HepG2 (cell line): ENCODE measurements at regions not wholly inside any gene's neighbourhood (a gene's known extent, or its start where the extent isn't known, plus 50 kb on each side); places are given as distances from the start of the nearest gene placed in this dataset.

Experiments used
- ATAC-seq: fragments of 200-7000 bp; cut with Tn5 transposase; 3 replicates; pipeline ENCODE4 v1.9.1; 2020; ENCODE audit warnings: mild to moderate bottlenecking, moderate library complexity
- BruUV-seq: library from RNA; stranded (reverse); fragments of 400-500 nt; replicated peaks from 2 replicates; lab custom pipeline; 2021; lab: Mats Ljungman, UMichigan
- CTCF ChIA-PET: fragments of 300-600 bp; formaldehyde crosslinking; extraction: SDS; loops from one replicate; lab custom pipeline; 2021; ENCODE audit warnings: low total read pairs, inconsistent platforms, low intra/inter-chr PET ratio; lab: Yijun Ruan, JAX
- POLR2A ChIA-PET: fragments of 350-600 bp; sonication (Branson Sonifier 250); formaldehyde crosslinking; loops from one replicate; lab custom pipeline; 2020; ENCODE audit warnings: antibody characterized with exemption, inconsistent platforms; lab: Yijun Ruan, JAX
- DNase-seq: peaks from one replicate; pipeline ENCODE4 v3.0.0-alpha.2; 2015; ENCODE audit warnings: low spot score
- FAIRE-seq: peaks from 3 replicates; lab custom pipeline; 2011; peaks lifted over from hg19 to GRCh38; lab: Jason Lieb, UNC
- H2AFZ ChIP-seq: one replicate; pipeline ENCODE4 v1.6.1; 2011; ENCODE audit warnings: low read length, inconsistent platforms
- H3K27ac ChIP-seq: fragments of 300-600 bp; 3 replicates; pipeline ENCODE4 v1.8.0; 2011; ENCODE audit warnings: mixed run types, mild to moderate bottlenecking, mixed read lengths, low read length, inconsistent platforms; ENCODE audit not compliant: insufficient read depth; ENCODE audit errors: extremely low read length
- H3K27me3 ChIP-seq, 2 experiments: fragments of 200-600 bp in 1 of 2; 2 replicates in 1 of 2; 3 replicates in 1 of 2; pipeline versions ENCODE4 v1.6.0 to v1.8.0; 2011; ENCODE audit warnings: low read length in 2 of 2, mild to moderate bottlenecking in 2 of 2, moderate library complexity in 2 of 2, inconsistent platforms in 1 of 2; ENCODE audit not compliant: insufficient read depth in 2 of 2, control insufficient read depth in 1 of 2
- H3K36me3 ChIP-seq, 2 experiments: fragments of 200-600 bp in 1 of 2; replicated peaks in 1 of 2; 2 replicates in 1 of 2; 3 replicates in 1 of 2; pipeline versions ENCODE4 v1.5.1 to v1.8.0; 2011; ENCODE audit warnings: low read length in 2 of 2, inconsistent platforms in 1 of 2; ENCODE audit not compliant: insufficient read depth in 2 of 2, control insufficient read depth in 1 of 2
- H3K4me1 ChIP-seq: 2 replicates; pipeline ENCODE4 v1.5.1; 2012; ENCODE audit warnings: low read length, inconsistent platforms; ENCODE audit not compliant: insufficient read depth
- H3K4me2 ChIP-seq: 2 replicates; pipeline ENCODE4 v1.6.0; 2011; ENCODE audit warnings: low read depth, low read length, inconsistent platforms
- H3K4me3 ChIP-seq, 3 experiments: fragments of 200-600 bp in 1 of 3; sonication (generic), shearing (Covaris generic) in 1 of 3; replicated peaks in 1 of 3; 2 replicates each; pipeline ENCODE4 v1.5.1; 2011 to 2016; ENCODE audit warnings: low read length in 3 of 3, inconsistent platforms in 2 of 3, low read depth in 2 of 3, mild to moderate bottlenecking in 2 of 3, control low read depth in 1 of 3, mixed read lengths in 1 of 3; ENCODE audit not compliant: insufficient read depth in 1 of 3
- H3K79me2 ChIP-seq: one replicate; pipeline ENCODE4 v1.6.1; 2011; ENCODE audit warnings: low read length, inconsistent platforms; ENCODE audit not compliant: insufficient read depth
- H3K9ac ChIP-seq: 2 replicates; pipeline ENCODE4 v1.6.0; 2011; ENCODE audit warnings: mild to moderate bottlenecking, low read depth, low read length, inconsistent platforms; ENCODE audit not compliant: insufficient read depth
- H3K9me3 ChIP-seq: 2 replicates; pipeline ENCODE4 v1.5.1; 2012; ENCODE audit warnings: mild to moderate bottlenecking, low read length
- H4K20me1 ChIP-seq: 2 replicates; pipeline ENCODE4 v1.6.0; 2011; ENCODE audit warnings: inconsistent platforms, mild to moderate bottlenecking, low read length, moderate library complexity; ENCODE audit not compliant: insufficient read depth
- ATM ChIP-seq: fragments of 450-650 bp; IDR thresholded peaks from 2 replicates; pipeline ENCODE4 v1.7.1; 2017; ENCODE audit warnings: mild to moderate bottlenecking, borderline replicate concordance
- HNRNPL ChIP-seq: fragments of 200-400 bp; formaldehyde crosslinking; IDR thresholded peaks from 2 replicates; pipeline ENCODE4 v1.6.1; 2017; ENCODE audit warnings: mild to moderate bottlenecking, low read depth, low read length
- REXO4 ChIP-seq: sonication (generic); formaldehyde crosslinking; IDR thresholded peaks from 2 replicates; pipeline ENCODE4 v1.8.0; 2022; ENCODE audit warnings: missing genetic modification reagents, mild to moderate bottlenecking, borderline replicate concordance
- ZBTB7B ChIP-seq: sonication (generic); formaldehyde crosslinking; IDR thresholded peaks from 2 replicates; pipeline ENCODE4 v1.4.0; 2020; ENCODE audit warnings: missing genetic modification reagents
- ZNF382 ChIP-seq: sonication (generic); formaldehyde crosslinking; IDR thresholded peaks from 2 replicates; pipeline ENCODE4 v1.5.0; 2020; ENCODE audit warnings: missing genetic modification reagents, mild to moderate bottlenecking, borderline replicate concordance
- ZNF75D ChIP-seq: sonication (generic); formaldehyde crosslinking; IDR thresholded peaks from 2 replicates; pipeline ENCODE4 v1.8.1; 2023; ENCODE audit warnings: missing genetic modification reagents, mild to moderate bottlenecking, borderline replicate concordance
- ZSCAN31 ChIP-seq: sonication (generic); formaldehyde crosslinking; IDR thresholded peaks from 2 replicates; pipeline ENCODE4 v1.5.0; 2020; ENCODE audit warnings: low read depth, mild to moderate bottlenecking, missing genetic modification reagents
- WGBS: methylation state at CpG from one replicate; pipeline ENCODE4 v1.1.6; 2017; ENCODE audit warnings: low lambda C conversion rate; 5-methylcytosine and 5-hydroxymethylcytosine counted together
- in situ Hi-C: cut with HindIII; loops from 2 replicates; pipeline ENCODE4 v1.10.0; 2017; ENCODE audit warnings: low pct_unique_long_range_greater_than_20kb; ENCODE audit not compliant: extremely low pct_ligation_motif_present
- intact Hi-C: fragments of 100-400 bp; cut with micrococcal nuclease; formaldehyde crosslinking; loops from one replicate; pipeline ENCODE4 v1.10.0; 2022; ENCODE audit not compliant: unreplicated experiment
- TF ChIP-seq, protein P1 (sequence below): sonication (generic); formaldehyde crosslinking; IDR thresholded peaks from 2 replicates; pipeline ENCODE4 v1.4.0; 2020; ENCODE audit warnings: mild to moderate bottlenecking, missing genetic modification reagents, borderline replicate concordance
- TF ChIP-seq, protein P2 (sequence below): sonication (generic); formaldehyde crosslinking; IDR thresholded peaks from 2 replicates; pipeline ENCODE4 v1.5.0; 2020; ENCODE audit warnings: mild to moderate bottlenecking, missing genetic modification reagents
- TF ChIP-seq, protein P3 (sequence below): sonication (generic); formaldehyde crosslinking; IDR thresholded peaks from 2 replicates; pipeline ENCODE4 v1.4.0; 2020; ENCODE audit warnings: missing genetic modification reagents, borderline replicate concordance

DNA sequence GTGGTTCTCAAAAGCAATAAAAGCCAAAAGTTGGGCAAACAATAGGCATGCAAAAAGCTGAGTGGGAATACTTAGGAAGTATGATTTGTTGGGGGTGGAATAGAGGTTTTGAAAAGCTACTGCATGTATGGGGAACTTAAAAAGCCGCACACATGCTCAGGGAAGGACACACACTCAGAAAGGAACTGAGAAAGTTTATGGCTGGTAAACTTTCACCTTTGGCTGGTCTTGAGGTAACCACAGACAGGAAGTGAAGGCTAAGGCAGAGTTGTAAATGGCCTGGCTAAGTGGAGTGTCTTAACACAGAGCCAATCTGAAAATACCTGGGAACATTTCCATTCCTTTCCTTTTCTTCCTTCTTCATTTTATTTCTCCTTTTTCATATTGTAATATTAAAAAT is 134.5 kb upstream of the EXOC2 start:
- no TSS peak for BruUV-seq
- POLR2A ChIA-PET = no interaction called here
- in situ Hi-C loops = no loop called here
- 44% methylated on average over 1 of the region's 1 CpG for WGBS
- ATAC-seq = no peak
- TF ChIP-seq ZNF382 (CRISPR knock-in tag) (no peak), REXO4 (CRISPR knock-in tag) (no peak), ZNF75D (no peak), HNRNPL (no peak), ATM (no peak), ZSCAN31 (CRISPR knock-in tag) (no peak)
- TF ChIP-seq, protein P1, sequence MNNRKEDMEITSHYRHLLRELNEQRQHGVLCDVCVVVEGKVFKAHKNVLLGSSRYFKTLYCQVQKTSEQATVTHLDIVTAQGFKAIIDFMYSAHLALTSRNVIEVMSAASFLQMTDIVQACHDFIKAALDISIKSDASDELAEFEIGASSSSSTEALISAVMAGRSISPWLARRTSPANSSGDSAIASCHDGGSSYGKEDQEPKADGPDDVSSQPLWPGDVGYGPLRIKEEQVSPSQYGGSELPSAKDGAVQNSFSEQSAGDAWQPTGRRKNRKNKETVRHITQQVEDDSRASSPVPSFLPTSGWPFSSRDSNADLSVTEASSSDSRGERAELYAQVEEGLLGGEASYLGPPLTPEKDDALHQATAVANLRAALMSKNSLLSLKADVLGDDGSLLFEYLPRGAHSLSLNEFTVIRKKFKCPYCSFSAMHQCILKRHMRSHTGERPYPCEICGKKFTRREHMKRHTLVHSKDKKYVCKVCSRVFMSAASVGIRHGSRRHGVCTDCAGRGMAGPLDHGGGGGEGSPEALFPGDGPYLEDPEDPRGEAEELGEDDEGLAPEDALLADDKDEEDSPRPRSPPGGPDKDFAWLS (CRISPR knock-in tag) = no peak
- FAIRE-seq = no peak
- Histone ChIP-seq H3K4me1 (no peaks in the 10 kb centered on the region), H4K20me1 (no peaks in the 10 kb centered on the region), H3K36me3 (no peaks in the 10 kb centered on the region), H2AFZ (no peak overlapping the region), H3K27ac (no peak overlapping the region), H3K79me2 (no peaks in the 10 kb centered on the region), H3K4me2 (no peak overlapping the region), H3K9ac (no peak overlapping the region), H3K9me3 (0 out of 2 replicates have a peak, but pooled peaks cover 4% of the 10 kb centered on the region), H3K4me3 (no peak overlapping the region), H3K27me3 (peaks cover 0 to 6% of the 10 kb centered on the region in 2 experiments; a peak in 2 of 5 replicates)
- intact Hi-C loops = no loop called here
- DNase-seq = no peak
- CTCF ChIA-PET = no interaction called here

DNA sequence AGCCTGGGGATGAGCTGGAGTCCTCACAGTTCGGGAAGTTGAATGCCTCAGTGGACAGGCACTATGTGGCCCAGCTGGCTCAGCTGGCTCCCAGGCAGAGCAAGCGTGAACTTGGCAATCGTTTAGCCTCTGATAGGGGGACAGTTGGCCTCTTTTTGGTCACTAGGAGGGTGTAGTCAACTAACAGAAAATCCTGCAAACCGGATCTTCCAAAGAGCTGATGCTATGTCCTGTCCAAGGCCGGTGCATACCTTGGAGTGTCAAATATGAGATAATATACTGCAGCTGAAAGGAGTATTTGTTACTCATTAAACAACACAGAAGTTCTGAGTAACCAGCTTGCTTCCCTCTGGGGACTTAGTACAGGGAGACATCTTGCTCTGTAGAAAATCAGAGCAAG is 126.2 kb upstream of the EXOC2 start:
- ChIA-PET CTCF (no interaction called here), POLR2A (interaction anchor here (1.5 kb wide), 1 partner anchor 17 kb away, joined by 3 read pairs; no protein-coding TSS in a partner anchor)
- DNase-seq = peak; percentile 12
- no peak overlapping the region for H3K4me2 ChIP-seq
- in situ Hi-C loops = no loop called here
- intact Hi-C loops = no loop called here
- no peak overlapping the region for H3K27ac ChIP-seq
- no peak overlapping the region for H2AFZ ChIP-seq
- no peak overlapping the region for H3K4me3 ChIP-seq
- H3K9ac ChIP-seq = no peak overlapping the region
- peak; percentile 56 for ATAC-seq
- WGBS = 5% methylated on average over 5 of the region's 5 CpGs
- no TSS peak for BruUV-seq
- no peaks in the 10 kb centered on the region for H3K79me2 ChIP-seq
- H3K9me3 ChIP-seq = no peaks in the 10 kb centered on the region
- H3K4me1 ChIP-seq = peaks cover 18% of the 10 kb centered on the region
- H4K20me1 ChIP-seq = no peaks in the 10 kb centered on the region
- peaks cover 0 to 35% of the 10 kb centered on the region in 2 experiments; a peak in 3 of 5 replicates for H3K27me3 ChIP-seq
- H3K36me3 ChIP-seq = no peaks in the 10 kb centered on the region
- no peak for FAIRE-seq
- TF ChIP-seq ZBTB7B (CRISPR knock-in tag) = no peak
- TF ChIP-seq, protein P2, sequence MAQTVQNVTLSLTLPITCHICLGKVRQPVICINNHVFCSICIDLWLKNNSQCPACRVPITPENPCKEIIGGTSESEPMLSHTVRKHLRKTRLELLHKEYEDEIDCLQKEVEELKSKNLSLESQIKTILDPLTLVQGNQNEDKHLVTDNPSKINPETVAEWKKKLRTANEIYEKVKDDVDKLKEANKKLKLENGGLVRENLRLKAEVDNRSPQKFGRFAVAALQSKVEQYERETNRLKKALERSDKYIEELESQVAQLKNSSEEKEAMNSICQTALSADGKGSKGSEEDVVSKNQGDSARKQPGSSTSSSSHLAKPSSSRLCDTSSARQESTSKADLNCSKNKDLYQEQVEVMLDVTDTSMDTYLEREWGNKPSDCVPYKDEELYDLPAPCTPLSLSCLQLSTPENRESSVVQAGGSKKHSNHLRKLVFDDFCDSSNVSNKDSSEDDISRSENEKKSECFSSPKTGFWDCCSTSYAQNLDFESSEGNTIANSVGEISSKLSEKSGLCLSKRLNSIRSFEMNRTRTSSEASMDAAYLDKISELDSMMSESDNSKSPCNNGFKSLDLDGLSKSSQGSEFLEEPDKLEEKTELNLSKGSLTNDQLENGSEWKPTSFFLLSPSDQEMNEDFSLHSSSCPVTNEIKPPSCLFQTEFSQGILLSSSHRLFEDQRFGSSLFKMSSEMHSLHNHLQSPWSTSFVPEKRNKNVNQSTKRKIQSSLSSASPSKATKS (CRISPR knock-in tag) = no peak
- TF ChIP-seq, protein P3, sequence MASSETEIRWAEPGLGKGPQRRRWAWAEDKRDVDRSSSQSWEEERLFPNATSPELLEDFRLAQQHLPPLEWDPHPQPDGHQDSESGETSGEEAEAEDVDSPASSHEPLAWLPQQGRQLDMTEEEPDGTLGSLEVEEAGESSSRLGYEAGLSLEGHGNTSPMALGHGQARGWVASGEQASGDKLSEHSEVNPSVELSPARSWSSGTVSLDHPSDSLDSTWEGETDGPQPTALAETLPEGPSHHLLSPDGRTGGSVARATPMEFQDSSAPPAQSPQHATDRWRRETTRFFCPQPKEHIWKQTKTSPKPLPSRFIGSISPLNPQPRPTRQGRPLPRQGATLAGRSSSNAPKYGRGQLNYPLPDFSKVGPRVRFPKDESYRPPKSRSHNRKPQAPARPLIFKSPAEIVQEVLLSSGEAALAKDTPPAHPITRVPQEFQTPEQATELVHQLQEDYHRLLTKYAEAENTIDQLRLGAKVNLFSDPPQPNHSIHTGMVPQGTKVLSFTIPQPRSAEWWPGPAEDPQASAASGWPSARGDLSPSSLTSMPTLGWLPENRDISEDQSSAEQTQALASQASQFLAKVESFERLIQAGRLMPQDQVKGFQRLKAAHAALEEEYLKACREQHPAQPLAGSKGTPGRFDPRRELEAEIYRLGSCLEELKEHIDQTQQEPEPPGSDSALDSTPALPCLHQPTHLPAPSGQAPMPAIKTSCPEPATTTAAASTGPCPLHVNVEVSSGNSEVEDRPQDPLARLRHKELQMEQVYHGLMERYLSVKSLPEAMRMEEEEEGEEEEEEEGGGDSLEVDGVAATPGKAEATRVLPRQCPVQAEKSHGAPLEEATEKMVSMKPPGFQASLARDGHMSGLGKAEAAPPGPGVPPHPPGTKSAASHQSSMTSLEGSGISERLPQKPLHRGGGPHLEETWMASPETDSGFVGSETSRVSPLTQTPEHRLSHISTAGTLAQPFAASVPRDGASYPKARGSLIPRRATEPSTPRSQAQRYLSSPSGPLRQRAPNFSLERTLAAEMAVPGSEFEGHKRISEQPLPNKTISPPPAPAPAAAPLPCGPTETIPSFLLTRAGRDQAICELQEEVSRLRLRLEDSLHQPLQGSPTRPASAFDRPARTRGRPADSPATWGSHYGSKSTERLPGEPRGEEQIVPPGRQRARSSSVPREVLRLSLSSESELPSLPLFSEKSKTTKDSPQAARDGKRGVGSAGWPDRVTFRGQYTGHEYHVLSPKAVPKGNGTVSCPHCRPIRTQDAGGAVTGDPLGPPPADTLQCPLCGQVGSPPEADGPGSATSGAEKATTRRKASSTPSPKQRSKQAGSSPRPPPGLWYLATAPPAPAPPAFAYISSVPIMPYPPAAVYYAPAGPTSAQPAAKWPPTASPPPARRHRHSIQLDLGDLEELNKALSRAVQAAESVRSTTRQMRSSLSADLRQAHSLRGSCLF (CRISPR knock-in tag) = no peak
